Stimulated activated CD8-positive, alpha-beta memory T cell treated with anti-CD3 and anti-CD28 coated beads, Interleukin-7, amount 100 ng/mL, for 1 hour (primary cell): ENCODE measurements at regions not wholly inside any gene's neighbourhood (a gene's known extent, or its start where the extent isn't known, plus 50 kb on each side); places are given as distances from the start of the nearest gene placed in this dataset.

Source experiments
- DNase-seq, 2 donors: peaks; one replicate each; pipeline ENCODE4 v3.0.0-alpha.2; 2020; ENCODE audit warnings: low read depth in 2 of 2

- no peak for DNase-seq
Measured at GRCh38 chr18:78056011-78056410, 806.4 kb downstream of the GALR1 start.

- DNase-seq, result no peak
Measured at GRCh38 chr18:78069784-78070664, 820.4 kb downstream of the GALR1 start.

GRCh38 chr18:78071166-78071710 lies 821.6 kb downstream of the GALR1 start:
- no peak for DNase-seq

- no peak for DNase-seq
Measured at GRCh38 chr18:78071776-78072175, 822.1 kb downstream of the GALR1 start.

GRCh38 chr18:78072375-78072774 lies 822.7 kb downstream of the GALR1 start:
- no peak for DNase-seq

- DNase-seq, result no peak
Measured at GRCh38 chr18:78073275-78073674, 823.6 kb downstream of the GALR1 start.

GRCh38 chr18:78074400-78075020 lies 824.9 kb downstream of the GALR1 start:
- no peak for DNase-seq

GRCh38 chr18:78080081-78080480 lies 830.4 kb downstream of the GALR1 start:
- DNase-seq, result no peak

- DNase-seq, result no peak
Measured at GRCh38 chr18:78080761-78081160, 831.1 kb downstream of the GALR1 start.

GRCh38 chr18:78082816-78083215 lies 833.2 kb downstream of the GALR1 start:
- no peak for DNase-seq

GRCh38 chr18:78085241-78086185 lies 835.9 kb downstream of the GALR1 start:
- DNase-seq, result no peak

- no peak for DNase-seq
Measured at GRCh38 chr18:78086931-78087330, 837.3 kb downstream of the GALR1 start.

- DNase-seq, result no peak
Measured at GRCh38 chr18:78087338-78087737, 837.7 kb downstream of the GALR1 start.

GRCh38 chr18:78090584-78090983 lies 840.9 kb downstream of the GALR1 start:
- DNase-seq, result no peak

- DNase-seq, result no peak
Measured at GRCh38 chr18:78092901-78093300, 843.3 kb downstream of the GALR1 start.

GRCh38 chr18:78099979-78100588 lies 850.4 kb downstream of the GALR1 start:
- no peak for DNase-seq

- no peak for DNase-seq
Measured at GRCh38 chr18:78101091-78101490, 851.4 kb downstream of the GALR1 start.

GRCh38 chr18:78102135-78102534 lies 852.5 kb downstream of the GALR1 start:
- no peak for DNase-seq

GRCh38 chr18:78105611-78106010 lies 856.0 kb downstream of the GALR1 start:
- DNase-seq, result no peak

GRCh38 chr18:78106946-78107345 lies 857.3 kb downstream of the GALR1 start:
- DNase-seq, result no peak

GRCh38 chr18:78107363-78107762 lies 857.7 kb downstream of the GALR1 start:
- DNase-seq, result no peak
